HepG2 (cell line): ENCODE measurements at regions not wholly inside any gene's neighbourhood (a gene's known extent, or its start where the extent isn't known, plus 50 kb on each side); places are given as distances from the start of the nearest gene placed in this dataset.

ENCODE experiments used
- ATF7 ChIP-seq, 2 experiments: fragments of 450-650 bp in 1 of 2; sonication (generic) in 1 of 2; formaldehyde crosslinking in 1 of 2; IDR thresholded peaks; 2 replicates each; pipeline versions ENCODE4 v1.4.0 to v1.6.1; 2016 to 2020; ENCODE audit warnings: antibody characterized with exemption in 1 of 2, mild to moderate bottlenecking in 1 of 2, missing genetic modification reagents in 1 of 2
- CBX5 ChIP-seq: sonication (generic); formaldehyde crosslinking; IDR thresholded peaks from 2 replicates; pipeline ENCODE4 v1.4.0; 2020; ENCODE audit warnings: missing genetic modification reagents, borderline replicate concordance
- CC2D1A ChIP-seq: sonication (generic); formaldehyde crosslinking; IDR thresholded peaks from 2 replicates; pipeline ENCODE4 v1.8.1; 2023; ENCODE audit warnings: mild to moderate bottlenecking, missing genetic modification reagents
- CTCF ChIP-seq: sonication (generic); formaldehyde crosslinking; IDR thresholded peaks from 2 replicates; pipeline ENCODE4 v1.5.0; 2020; ENCODE audit warnings: mild to moderate bottlenecking, missing genetic modification reagents, moderate library complexity
- JUN ChIP-seq: sonication (generic); formaldehyde crosslinking; IDR thresholded peaks from 2 replicates; pipeline ENCODE4 v1.4.0; 2020; ENCODE audit warnings: mild to moderate bottlenecking, missing genetic modification reagents
- RBM22 ChIP-seq: fragments of 200-400 bp; formaldehyde crosslinking; optimal IDR thresholded peaks from 2 replicates; pipeline ENCODE3; 2017; ENCODE audit warnings: mild to moderate bottlenecking, low read length, moderate library complexity
- SRF ChIP-seq: IDR thresholded peaks from 2 replicates; pipeline ENCODE4 v1.6.1; 2011; ENCODE audit warnings: mild to moderate bottlenecking, low read depth, low read length, moderate library complexity
- ZNF20 ChIP-seq: sonication (generic); formaldehyde crosslinking; IDR thresholded peaks from 2 replicates; pipeline ENCODE4 v1.4.0; 2020; ENCODE audit warnings: mild to moderate bottlenecking, moderate library complexity, missing genetic modification reagents
- ZNF569 ChIP-seq: sonication (generic); formaldehyde crosslinking; IDR thresholded peaks from 2 replicates; pipeline ENCODE4 v1.5.0; 2020; ENCODE audit warnings: mild to moderate bottlenecking, missing genetic modification reagents, moderate library complexity, borderline replicate concordance

DNA sequence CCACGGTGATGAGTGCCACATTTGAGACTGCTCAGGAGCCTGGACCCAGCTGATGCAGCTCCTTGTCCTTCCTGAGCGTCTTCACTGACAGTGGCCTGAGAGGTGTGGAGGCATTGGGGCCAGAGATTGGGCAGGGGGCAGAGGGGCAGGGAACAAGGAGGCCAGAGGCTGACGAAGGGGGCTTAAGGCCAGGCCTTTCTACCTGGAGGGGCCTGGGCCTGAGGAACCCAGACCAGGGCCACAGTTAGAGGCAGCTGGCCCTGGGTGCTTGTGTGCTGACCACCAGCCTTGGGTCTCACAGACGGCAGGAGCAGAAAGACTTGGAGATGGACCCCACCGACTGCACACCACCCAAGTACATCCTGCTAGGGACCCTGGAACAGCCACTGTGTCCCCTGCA lies 168.2 kb upstream of the ZNF267 start:
- TF ChIP-seq ZNF20 (CRISPR knock-in tag): no peak
- no peak for TF ChIP-seq CBX5
- no peak for TF ChIP-seq SRF
- no peak for TF ChIP-seq CTCF (CRISPR knock-in tag)
- TF ChIP-seq RBM22: no peak
- no peak for TF ChIP-seq ATF7 (IDR thresholded peaks at IDR 0.05)
- TF ChIP-seq ATF7 (CRISPR knock-in tag; IDR thresholded peaks at IDR 0.05): no peak
- no peak for TF ChIP-seq CC2D1A (CRISPR knock-in tag)
- TF ChIP-seq ZNF569 (CRISPR knock-in tag): no peak
- TF ChIP-seq JUN (CRISPR knock-in tag): no peak
